ENCODE measurements at regions not wholly inside any gene's neighbourhood (a gene's known extent, or its start where the extent isn't known, plus 50 kb on each side); places are given as distances from the start of the nearest gene placed in this dataset.
"Not testable (repeated sequence)": the region's sequence is repeated elsewhere in the genome, so short reads cannot be mapped to it uniquely, and the experiment has no call there.

DNA sequence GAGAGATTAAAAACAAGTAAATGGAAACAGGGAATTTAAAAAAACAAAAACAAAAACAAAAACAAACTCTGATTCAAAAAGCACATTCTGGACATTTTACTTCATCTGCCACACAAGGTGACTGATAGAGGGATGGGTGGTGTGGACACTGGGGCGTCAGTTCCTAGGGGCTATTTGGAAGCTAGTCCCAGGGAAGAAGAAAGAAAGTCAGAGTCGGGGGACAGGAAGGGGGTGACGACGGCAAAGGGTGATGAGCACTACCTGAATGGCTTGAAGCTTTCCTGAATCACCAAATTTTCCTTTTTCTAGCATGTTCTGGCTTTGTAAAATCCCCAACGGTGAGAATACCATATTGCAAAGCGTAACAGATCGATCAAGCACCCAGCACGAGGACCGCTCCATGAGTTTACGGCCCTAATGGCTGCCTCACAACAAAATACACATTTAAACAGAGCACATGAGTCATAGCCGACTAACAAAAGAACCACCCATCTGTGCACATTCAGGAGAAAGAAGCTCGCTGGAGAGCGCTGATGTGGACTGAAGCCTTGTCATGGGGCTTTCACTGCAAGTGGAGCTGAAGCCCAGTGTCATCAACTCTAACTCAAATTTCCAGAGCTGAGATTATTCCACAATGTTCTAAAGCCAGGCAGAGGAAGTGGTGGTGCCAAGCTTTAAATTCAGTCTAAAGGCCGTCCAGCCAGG lies 178.9 kb downstream of the LNPK start:
- POLR2A ChIA-PET: no interaction called here
- H3K9me3 Mint-ChIP-seq: no peaks in the 10 kb centered on the region

DNA sequence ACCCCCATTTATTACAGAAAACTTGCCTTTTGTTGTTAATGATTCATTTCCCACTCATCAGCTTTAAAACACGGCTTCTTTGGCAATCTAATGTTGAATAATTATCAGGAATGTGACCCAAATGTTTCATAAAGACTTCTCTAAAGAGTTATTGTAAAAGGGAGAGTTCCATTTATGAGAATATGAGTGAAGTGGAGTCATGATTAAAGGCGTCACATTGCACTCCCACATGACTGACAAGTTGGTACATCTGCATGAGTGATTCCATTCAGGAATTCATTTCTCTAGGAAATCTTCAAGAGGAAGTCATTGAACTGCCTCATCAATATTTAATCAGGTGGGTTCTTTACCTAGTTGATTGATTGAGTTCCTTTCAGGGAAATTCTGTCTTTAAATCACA lies 184.8 kb downstream of the LNPK start:
- ChIA-PET CTCF (no interaction called here), POLR2A (no interaction called here)
- H3K27ac Mint-ChIP-seq: no peak overlapping the region
- H3K4me1 Mint-ChIP-seq: no peaks in the 10 kb centered on the region
- H3K9me3 Mint-ChIP-seq: no peaks in the 10 kb centered on the region
- H3K4me3 Mint-ChIP-seq: no peak overlapping the region
- no peaks in the 10 kb centered on the region for H3K36me3 Mint-ChIP-seq (ENCODE audit: low read depth)
- peaks cover 4% of the 10 kb centered on the region for H3K27me3 Mint-ChIP-seq
- DNase-seq: no peak

More for the DNA sequence above, 178.9 kb downstream of the LNPK start:
- no peak for DNase-seq
- Mint-ChIP-seq H3K4me1 (no peaks in the 10 kb centered on the region), H3K36me3 (ENCODE audit: low read depth) (no peaks in the 10 kb centered on the region), H3K27me3 (peaks cover 9% of the 10 kb centered on the region), H3K4me3 (no peak overlapping the region), H3K27ac (no peak overlapping the region)
- CTCF ChIA-PET: interaction anchor here (0.6 kb wide), 1 partner anchor 102 kb away, joined by 3 read pairs; no protein-coding TSS in a partner anchor

DNA sequence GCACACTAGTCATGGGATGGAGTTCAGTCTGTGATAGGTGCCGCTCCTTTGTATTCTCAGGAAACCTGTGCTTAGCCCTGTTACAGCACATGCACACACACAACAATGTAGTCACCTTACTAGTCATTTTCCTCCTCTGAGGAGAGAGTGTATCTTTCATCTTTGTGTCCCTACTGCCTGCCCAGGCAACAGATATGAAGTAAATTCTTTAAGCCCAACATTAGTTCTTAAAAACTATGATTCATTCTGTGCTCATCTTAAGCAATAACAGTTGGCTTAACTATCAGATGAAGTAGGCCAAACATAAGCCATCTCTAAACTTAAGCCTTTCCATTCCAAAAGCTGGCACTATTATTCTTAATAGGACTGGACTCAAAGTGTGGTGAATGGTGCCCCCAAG lies 186.5 kb downstream of the LNPK start:
- peaks cover 4% of the 10 kb centered on the region for H3K27me3 Mint-ChIP-seq
- DNase-seq: no peak
- no peaks in the 10 kb centered on the region for H3K9me3 Mint-ChIP-seq
- POLR2A ChIA-PET: no interaction called here
- H3K4me3 Mint-ChIP-seq: no peak overlapping the region
- H3K27ac Mint-ChIP-seq: no peak overlapping the region
- H3K36me3 Mint-ChIP-seq (ENCODE audit: low read depth): no peaks in the 10 kb centered on the region
- CTCF ChIA-PET: no interaction called here
- H3K4me1 Mint-ChIP-seq: no peaks in the 10 kb centered on the region

DNA sequence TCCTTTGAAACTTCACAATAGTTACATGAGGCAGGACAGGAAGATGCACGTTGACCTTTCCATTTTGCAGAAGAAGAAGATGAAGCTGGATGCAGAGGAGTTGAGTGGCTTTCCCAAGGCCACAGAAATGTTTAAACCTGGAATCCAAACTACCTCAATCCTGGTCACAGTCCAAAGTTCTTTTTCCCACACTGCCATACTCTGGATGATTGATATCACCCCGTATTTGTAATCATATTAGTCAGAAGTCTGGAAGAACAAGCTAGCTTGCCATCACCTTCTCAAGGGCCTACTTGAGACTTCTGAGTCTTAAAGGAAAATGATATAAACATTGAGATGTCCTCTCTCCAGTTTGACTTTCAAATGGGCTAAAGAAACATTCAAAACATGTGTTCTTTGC lies 190.1 kb downstream of the LNPK start:
- no peaks in the 10 kb centered on the region for H3K4me1 Mint-ChIP-seq
- no peaks in the 10 kb centered on the region for H3K36me3 Mint-ChIP-seq (ENCODE audit: low read depth)
- ChIA-PET POLR2A (no interaction called here), CTCF (no interaction called here)
- H3K27me3 Mint-ChIP-seq: no peaks in the 10 kb centered on the region
- H3K9me3 Mint-ChIP-seq: no peaks in the 10 kb centered on the region
- H3K4me3 Mint-ChIP-seq: no peak overlapping the region
- DNase-seq: no peak
- H3K27ac Mint-ChIP-seq: no peak overlapping the region

DNA sequence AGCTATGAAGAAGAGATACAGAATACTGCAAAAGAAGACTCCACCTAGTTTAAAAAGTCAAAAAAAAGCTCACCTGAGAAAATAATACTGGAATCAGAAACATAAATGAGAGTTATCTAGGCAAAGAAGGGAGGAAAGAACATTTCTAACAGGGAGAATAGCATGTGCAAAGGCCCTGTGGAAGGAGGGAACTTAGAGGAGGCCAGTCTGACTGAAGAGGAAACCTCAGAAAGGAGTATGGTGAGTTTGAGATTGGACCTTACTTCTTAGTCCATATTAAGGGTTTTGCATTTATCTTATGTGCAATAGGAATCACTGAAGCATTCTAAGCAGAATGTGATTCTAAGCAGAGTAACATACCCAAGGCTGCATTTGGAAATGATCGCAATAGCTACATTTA lies 193.2 kb downstream of the LNPK start:
- CTCF ChIA-PET: no interaction called here
- H3K4me3 Mint-ChIP-seq: no peak overlapping the region
- H3K9me3 Mint-ChIP-seq: no peaks in the 10 kb centered on the region
- DNase-seq: no peak
- no peaks in the 10 kb centered on the region for H3K36me3 Mint-ChIP-seq (ENCODE audit: low read depth)
- H3K27ac Mint-ChIP-seq: no peak overlapping the region
- no peaks in the 10 kb centered on the region for H3K4me1 Mint-ChIP-seq
- POLR2A ChIA-PET: no interaction called here
- peaks cover 7% of the 10 kb centered on the region for H3K27me3 Mint-ChIP-seq

DNA sequence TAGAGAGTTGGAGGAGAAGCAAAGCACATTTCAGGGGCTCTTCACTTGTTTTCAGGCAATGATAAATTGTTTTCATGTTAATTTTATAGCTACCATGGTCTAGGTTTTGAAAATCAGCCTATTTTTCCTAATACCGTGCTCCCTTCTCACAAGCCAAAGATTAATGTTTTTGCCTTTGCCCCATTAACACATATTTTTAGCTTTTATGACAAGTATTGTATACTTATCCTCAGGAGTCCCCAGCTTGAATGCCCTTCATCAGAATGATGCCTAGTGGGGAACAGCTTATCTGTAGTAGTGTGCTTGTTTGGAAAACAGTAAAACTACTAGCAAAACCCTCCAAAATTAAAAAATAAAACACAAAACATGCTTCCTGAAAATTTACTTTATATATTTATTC lies 194.0 kb downstream of the LNPK start:
- Mint-ChIP-seq H3K9me3 (no peaks in the 10 kb centered on the region), H3K4me1 (no peaks in the 10 kb centered on the region), H3K27me3 (peaks cover 7% of the 10 kb centered on the region), H3K27ac (no peak overlapping the region), H3K36me3 (ENCODE audit: low read depth) (no peaks in the 10 kb centered on the region), H3K4me3 (no peak overlapping the region)
- no peak for DNase-seq
- CTCF ChIA-PET: no interaction called here
- POLR2A ChIA-PET: no interaction called here

DNA sequence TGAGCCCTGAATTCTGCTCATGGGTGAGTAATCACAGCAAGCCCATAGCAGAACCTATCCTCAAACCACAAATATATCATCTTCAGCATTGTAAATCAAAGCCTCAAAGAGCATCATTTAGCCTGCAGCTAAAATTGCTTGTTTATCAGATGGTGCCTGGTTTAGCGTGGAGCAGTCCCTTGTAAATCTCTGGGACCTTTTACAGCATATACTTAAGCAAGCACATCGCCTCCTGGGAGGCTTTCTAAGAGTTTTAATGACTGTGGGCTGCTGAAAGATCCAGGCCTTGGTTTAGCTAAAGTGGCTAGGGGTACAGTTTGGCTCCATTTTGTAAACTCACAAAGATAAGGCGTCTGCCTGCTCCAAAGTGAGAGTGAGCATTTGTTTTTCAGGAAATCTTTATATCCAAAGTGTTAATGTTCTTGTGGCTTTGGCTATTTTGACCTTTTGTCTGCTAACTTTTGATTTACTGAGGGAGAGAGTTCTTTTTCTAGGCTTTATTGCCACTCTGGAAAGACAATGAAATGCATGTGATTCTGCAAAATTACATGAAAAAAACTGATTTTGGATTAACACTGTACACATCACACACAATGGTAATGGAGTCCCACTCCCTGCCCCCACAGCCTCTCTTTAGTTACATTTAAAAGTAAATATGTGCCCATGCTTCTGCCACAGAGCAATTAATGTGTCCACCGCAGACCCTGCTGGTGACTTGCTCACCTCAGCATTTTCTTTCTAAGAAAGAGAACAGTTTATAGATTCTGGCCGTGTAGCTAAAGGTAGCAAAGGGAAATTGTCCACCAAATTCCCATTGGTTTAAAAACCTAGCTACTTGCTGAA lies 194.8 kb downstream of the LNPK start:
- H3K4me3 Mint-ChIP-seq: no peak overlapping the region
- no peaks in the 10 kb centered on the region for H3K36me3 Mint-ChIP-seq (ENCODE audit: low read depth)
- CTCF ChIA-PET: no interaction called here
- no peaks in the 10 kb centered on the region for H3K9me3 Mint-ChIP-seq
- H3K27ac Mint-ChIP-seq: no peak overlapping the region
- no peaks in the 10 kb centered on the region for H3K4me1 Mint-ChIP-seq
- POLR2A ChIA-PET: no interaction called here
- peaks cover 12% of the 10 kb centered on the region for H3K27me3 Mint-ChIP-seq
- no peak for DNase-seq

DNA sequence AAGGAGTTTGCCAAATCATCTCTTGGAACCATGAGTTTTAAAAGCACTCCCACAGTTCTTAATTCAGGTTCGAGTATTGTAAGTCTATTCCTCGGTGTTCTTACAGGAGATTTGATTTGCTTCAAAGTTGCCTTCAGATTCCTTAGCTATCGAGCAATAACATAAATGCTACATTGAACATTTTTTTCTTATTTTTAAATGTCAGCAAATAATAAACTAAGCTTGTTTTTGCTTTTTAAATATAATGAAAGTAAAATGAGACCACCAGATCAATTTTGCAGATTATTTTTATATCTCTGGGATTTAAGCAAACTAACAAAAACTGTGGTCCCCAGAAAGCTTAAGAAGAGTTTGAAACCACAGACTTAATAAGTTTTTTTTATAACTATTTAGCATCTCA lies 195.5 kb downstream of the LNPK start:
- no peak overlapping the region for H3K4me3 Mint-ChIP-seq
- no peak for DNase-seq
- peaks cover 13% of the 10 kb centered on the region for H3K27me3 Mint-ChIP-seq
- POLR2A ChIA-PET: no interaction called here
- H3K36me3 Mint-ChIP-seq (ENCODE audit: low read depth): no peaks in the 10 kb centered on the region
- H3K9me3 Mint-ChIP-seq: no peaks in the 10 kb centered on the region
- no peak overlapping the region for H3K27ac Mint-ChIP-seq
- CTCF ChIA-PET: no interaction called here
- H3K4me1 Mint-ChIP-seq: no peaks in the 10 kb centered on the region

DNA sequence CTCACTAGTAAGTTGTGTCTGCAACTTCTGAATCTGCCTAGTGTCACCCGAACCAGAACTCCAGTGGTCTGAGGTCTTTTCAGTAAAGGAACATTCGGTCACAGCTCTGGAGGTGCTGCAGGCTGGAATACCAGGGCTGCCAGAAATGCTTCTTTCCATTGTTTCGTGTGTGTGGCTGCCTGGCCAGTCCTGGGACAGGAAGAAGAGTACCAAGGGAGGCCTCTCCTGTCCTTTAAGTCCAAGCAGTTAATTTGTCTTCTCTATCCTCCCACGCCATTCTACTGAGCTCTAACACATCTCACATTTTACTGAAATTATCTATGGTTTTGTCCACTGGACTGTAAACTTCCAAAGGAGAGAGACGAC lies 196.0 kb downstream of the LNPK start:
- H3K4me1 Mint-ChIP-seq: no peaks in the 10 kb centered on the region
- no peak for DNase-seq
- no peak overlapping the region for H3K27ac Mint-ChIP-seq
- no peaks in the 10 kb centered on the region for H3K36me3 Mint-ChIP-seq (ENCODE audit: low read depth)
- peaks cover 13% of the 10 kb centered on the region for H3K27me3 Mint-ChIP-seq
- H3K9me3 Mint-ChIP-seq: no peaks in the 10 kb centered on the region
- no peak overlapping the region for H3K4me3 Mint-ChIP-seq
- POLR2A ChIA-PET: no interaction called here
- CTCF ChIA-PET: no interaction called here

DNA sequence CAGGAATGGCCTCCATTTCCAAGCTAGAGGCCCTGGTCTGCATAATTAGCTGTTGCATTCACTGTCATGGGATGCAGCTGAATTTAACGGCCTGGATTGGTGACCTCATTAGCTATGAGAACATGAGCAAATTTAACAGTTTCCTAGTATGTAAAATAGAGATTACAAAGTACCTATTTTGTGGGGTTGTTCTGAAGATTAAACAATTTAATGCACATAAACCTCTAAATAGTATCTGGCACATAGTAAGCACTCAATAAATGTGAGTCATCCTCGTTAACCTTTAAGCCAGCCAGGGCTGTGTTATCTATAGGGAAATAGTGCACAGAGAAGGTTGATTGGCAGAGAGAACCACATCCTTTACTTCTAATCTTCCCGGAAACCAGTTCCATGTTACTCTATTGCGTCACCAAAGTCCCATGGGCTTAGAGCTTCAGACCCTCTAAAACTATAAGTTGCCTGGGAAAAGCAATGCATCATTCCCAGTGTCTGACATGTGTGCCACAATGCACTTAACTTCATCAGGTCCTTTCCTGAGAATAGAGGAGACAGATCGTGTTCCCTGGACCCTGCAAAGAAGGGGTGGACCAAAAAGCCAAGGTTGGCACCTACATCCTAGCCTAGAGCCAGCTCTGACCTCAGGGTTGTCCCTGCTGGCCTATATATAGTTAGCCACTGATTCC lies 196.5 kb downstream of the LNPK start:
- Mint-ChIP-seq H3K9me3 (no peaks in the 10 kb centered on the region), H3K4me3 (no peak overlapping the region), H3K4me1 (no peaks in the 10 kb centered on the region), H3K27me3 (peaks cover 13% of the 10 kb centered on the region), H3K27ac (no peak overlapping the region), H3K36me3 (ENCODE audit: low read depth) (no peaks in the 10 kb centered on the region)
- no peak for DNase-seq
- POLR2A ChIA-PET: no interaction called here
- CTCF ChIA-PET: no interaction called here

DNA sequence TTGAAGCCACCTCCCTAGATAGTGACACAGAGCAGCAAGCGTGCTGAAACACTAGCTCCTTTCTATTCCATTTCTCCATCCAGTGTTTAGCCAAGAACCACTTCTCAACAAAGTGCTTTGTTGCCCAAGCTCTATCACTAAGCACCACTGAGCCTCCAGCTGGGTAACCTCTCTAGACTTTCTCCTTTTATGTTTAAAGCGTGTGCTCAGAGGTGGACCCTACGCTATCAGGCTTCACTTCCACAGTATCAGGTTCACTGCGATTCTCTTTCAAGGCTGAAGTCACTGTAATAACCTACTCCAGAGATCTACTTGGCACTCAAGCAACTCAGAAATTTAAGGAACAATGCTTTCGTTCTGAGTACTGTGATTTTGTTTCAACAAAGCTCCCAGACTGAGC lies 197.9 kb downstream of the LNPK start:
- no peaks in the 10 kb centered on the region for H3K4me1 Mint-ChIP-seq
- H3K4me3 Mint-ChIP-seq: no peak overlapping the region
- peaks cover 13% of the 10 kb centered on the region for H3K27me3 Mint-ChIP-seq
- no peaks in the 10 kb centered on the region for H3K36me3 Mint-ChIP-seq (ENCODE audit: low read depth)
- H3K9me3 Mint-ChIP-seq: no peaks in the 10 kb centered on the region
- ChIA-PET CTCF (no interaction called here), POLR2A (no interaction called here)
- DNase-seq: no peak
- no peak overlapping the region for H3K27ac Mint-ChIP-seq

DNA sequence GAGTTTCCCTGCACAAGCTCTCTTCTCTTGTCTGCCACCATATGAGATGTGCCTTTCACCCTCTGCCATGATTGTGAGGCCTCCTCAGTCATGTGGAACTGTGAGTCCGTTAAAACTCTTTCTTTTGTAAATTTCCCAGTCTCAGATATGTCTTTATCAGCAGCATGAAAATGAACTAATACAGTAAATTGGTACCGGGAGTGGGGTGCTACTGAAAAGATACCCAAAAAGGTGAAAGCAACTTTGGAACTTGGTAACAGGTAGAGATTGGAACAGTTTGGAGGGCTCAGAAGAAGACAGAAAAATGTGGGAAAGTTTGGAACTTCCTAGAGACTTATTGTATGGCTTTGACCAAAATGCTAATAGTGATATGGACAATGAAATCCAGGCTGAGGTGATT lies 205.6 kb downstream of the LNPK start:
- H3K36me3 Mint-ChIP-seq (ENCODE audit: low read depth); H3K27me3 Mint-ChIP-seq; CTCF ChIA-PET; H3K4me3 Mint-ChIP-seq; POLR2A ChIA-PET; H3K4me1 Mint-ChIP-seq; H3K27ac Mint-ChIP-seq; H3K9me3 Mint-ChIP-seq; DNase-seq: not testable (repeated sequence)

DNA sequence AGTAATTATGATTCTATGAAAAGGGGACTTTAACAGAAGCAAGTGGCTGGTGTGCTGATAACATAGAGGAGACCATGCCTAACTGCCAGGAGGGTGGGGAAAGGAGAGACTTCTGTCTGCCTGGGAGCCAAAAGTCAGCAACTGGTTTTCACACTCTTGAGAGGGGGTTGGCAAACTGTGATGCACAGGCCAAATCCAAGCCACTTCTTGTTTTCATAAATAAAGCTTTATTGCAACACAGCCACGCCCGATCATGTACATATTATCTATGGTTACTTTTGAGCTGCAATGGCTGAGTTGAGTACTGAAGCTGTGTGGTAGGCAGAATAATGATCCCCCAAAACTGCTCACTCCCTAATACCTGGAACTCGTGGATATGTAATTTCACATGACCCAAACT lies 208.4 kb downstream of the LNPK start:
- Mint-ChIP-seq H3K4me1 (no peaks in the 10 kb centered on the region), H3K27ac (no peak overlapping the region), H3K4me3 (no peak overlapping the region), H3K27me3 (no peaks in the 10 kb centered on the region), H3K9me3 (peaks cover 9% of the 10 kb centered on the region), H3K36me3 (ENCODE audit: low read depth) (no peaks in the 10 kb centered on the region)
- no peak for DNase-seq
- ChIA-PET POLR2A (no interaction called here), CTCF (no interaction called here)

DNA sequence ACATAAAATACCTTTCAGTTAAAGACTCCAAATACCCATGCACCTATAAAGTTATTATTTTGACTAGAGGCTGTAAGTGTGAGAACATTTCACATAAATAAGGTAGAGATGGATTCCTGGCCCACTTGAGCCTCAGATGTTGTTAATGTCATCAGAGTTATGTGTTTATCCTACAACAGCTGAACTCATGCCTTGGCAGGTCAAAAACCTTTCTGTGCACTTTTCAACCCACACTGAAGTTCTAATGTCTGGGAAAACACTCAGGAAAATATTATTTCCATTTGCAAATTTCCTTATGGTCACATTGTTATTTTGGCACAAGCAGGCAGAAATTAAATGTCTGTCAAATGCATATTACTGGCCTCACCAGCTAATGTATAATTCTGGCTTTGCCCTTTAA lies 209.2 kb downstream of the LNPK start:
- Mint-ChIP-seq H3K4me1 (no peaks in the 10 kb centered on the region), H3K36me3 (ENCODE audit: low read depth) (no peaks in the 10 kb centered on the region), H3K9me3 (peaks cover 9% of the 10 kb centered on the region), H3K27ac (no peak overlapping the region), H3K27me3 (no peaks in the 10 kb centered on the region), H3K4me3 (no peak overlapping the region)
- ChIA-PET CTCF (no interaction called here), POLR2A (no interaction called here)
- no peak for DNase-seq

All from activated CD4-positive, alpha-beta T cell treated with anti-CD3 and anti-CD28 coated beads, Interleukin-2, amount 10 ng/mL, durations not matched to agents 7 days and 5 days (primary cell).